Adrenal gland (tissue), 9 donors: ENCODE measurements at regions not wholly inside any gene's neighbourhood (a gene's known extent, or its start where the extent isn't known, plus 50 kb on each side); places are given as distances from the start of the nearest gene placed in this dataset.

Experiments
- DNase-seq, 7 donors: peaks; one replicate each; pipeline ENCODE4 v3.0.0-alpha.2; 2019 to 2020
- H3K27ac ChIP-seq, 5 donors: fragments of 200-600 bp; sonication (generic) in 4 of 5; 1 replicate in 3 of 5; 2 replicates in 2 of 5; pipeline versions ENCODE4 v1.5.1 to v1.8.0; 2016 to 2020; ENCODE audit warnings: mild to moderate bottlenecking in 1 of 5
- H3K27me3 ChIP-seq: fragments of 200-600 bp; 2 replicates; pipeline ENCODE4 v1.8.0; 2021
- H3K36me3 ChIP-seq, 2 donors: fragments of 200-600 bp; replicated peaks in 1 of 2; 1 replicate in 1 of 2; 2 replicates in 1 of 2; pipeline versions ENCODE4 v1.5.1 to v1.8.0; 2018 to 2022
- H3K4me1 ChIP-seq, 2 donors: fragments of 200-600 bp; replicated peaks in 1 of 2; 1 replicate in 1 of 2; 2 replicates in 1 of 2; pipeline versions ENCODE4 v1.5.1 to v1.8.0; 2018 to 2021
- H3K4me3 ChIP-seq, 4 donors: fragments of 200-600 bp; sonication (generic) in 3 of 4; one replicate each; pipeline ENCODE4 v1.5.1; 2016 to 2018
- H3K9me3 ChIP-seq, 3 donors: fragments of 200-600 bp; sonication (generic) in 1 of 3; replicated peaks in 1 of 3; 1 replicate in 2 of 3; 2 replicates in 1 of 3; pipeline versions ENCODE4 v1.5.1 to v1.8.0; 2016 to 2021
- CTCF ChIP-seq, 6 experiments: fragments of 450-650 bp in 4 of 6; fragments of 200-600 bp in 2 of 6; sonication (generic) in 1 of 6; IDR thresholded peaks; 1 replicate in 5 of 6; 2 replicates in 1 of 6; pipeline versions ENCODE4 v1.5.1 to v1.8.0; 2016 to 2021; ENCODE audit warnings: antibody characterized with exemption in 6 of 6, mild to moderate bottlenecking in 2 of 6, moderate library complexity in 1 of 6
- POLR2A ChIP-seq, 2 donors: fragments of 450-650 bp; IDR thresholded peaks; one replicate each; pipeline ENCODE4 v1.6.1; 2017; ENCODE audit warnings: antibody characterized with exemption in 2 of 2, mild to moderate bottlenecking in 2 of 2, moderate library complexity in 1 of 2
- WGBS, 4 donors: extraction: QIAGEN DNeasy Blood & Tissue Kit in 2 of 4; methylation state at CpG; one replicate each; pipeline versions ENCODE4 v1.1.5 to v1.1.7; 2013 to 2017; 5-methylcytosine and 5-hydroxymethylcytosine counted together
- intact Hi-C, 2 donors: fragments of 100-400 bp; cut with DNase I; formaldehyde crosslinking; loops; one replicate each; pipeline versions ENCODE4 v1.14.1 to v1.15.0; 2022 to 2023
- donor health status: healthy with polysubstance abuse.
- donor health status: Bipolar disorder and iron deficiency.
- donor health status: DM: yes; HTN: yes; CAD: no.
- donor health status: DM: no; HTN: no; CAD: no.
- donor health status: DM: no; HTN: no; CAD: no.

- Histone ChIP-seq H3K4me1 (no peaks in the 10 kb centered on the region), H3K27ac (no peak overlapping the region), H3K4me3 (no peak overlapping the region), H3K9me3 (no peaks in the 10 kb centered on the region), H3K36me3 (no peaks in the 10 kb centered on the region), H3K27me3 (no peaks in the 10 kb centered on the region)
- WGBS, 4 donors, result 73 to 78% (median 74%) methylated on average over 2 of the region's 2 CpGs
- DNase-seq, result no peak
- TF ChIP-seq CTCF (IDR thresholded peaks at IDR 0.05) (no peak), POLR2A (IDR thresholded peaks at IDR 0.05) (no peak)
- intact Hi-C loops, result no loop called here
Observed at GRCh38 chr5:27491047-27491446, 452.7 kb upstream of the CDH9 start.

- Histone ChIP-seq H3K27me3 (no peaks in the 10 kb centered on the region), H3K9me3 (no peaks in the 10 kb centered on the region), H3K4me3 (no peak overlapping the region), H3K27ac (no peak overlapping the region), H3K36me3 (no peaks in the 10 kb centered on the region), H3K4me1 (no peaks in the 10 kb centered on the region)
- no peak for DNase-seq
- intact Hi-C loops, result no loop called here
- TF ChIP-seq POLR2A (IDR thresholded peaks at IDR 0.05) (no peak), CTCF (IDR thresholded peaks at IDR 0.05) (no peak)
- WGBS, 4 donors, result 60 to 82% (median 74%) methylated on average over 1 of the region's 1 CpG
Observed at GRCh38 chr5:27489701-27490100, 451.3 kb upstream of the CDH9 start.

GRCh38 chr5:27482663-27483062 is 444.3 kb upstream of the CDH9 start:
- H3K9me3 ChIP-seq, result no peaks in the 10 kb centered on the region
- no peaks in the 10 kb centered on the region for H3K27me3 ChIP-seq
- H3K27ac ChIP-seq, result no peak overlapping the region
- no peak for DNase-seq
- no peaks in the 10 kb centered on the region for H3K4me1 ChIP-seq
- TF ChIP-seq CTCF (IDR thresholded peaks at IDR 0.05) (no peak), POLR2A (IDR thresholded peaks at IDR 0.05) (no peak)
- 38 to 86% (median 62%) methylated on average over 1 of the region's 1 CpG for WGBS, 4 donors
- no peak overlapping the region for H3K4me3 ChIP-seq
- intact Hi-C loops, result no loop called here
- H3K36me3 ChIP-seq, result no peaks in the 10 kb centered on the region

DNA sequence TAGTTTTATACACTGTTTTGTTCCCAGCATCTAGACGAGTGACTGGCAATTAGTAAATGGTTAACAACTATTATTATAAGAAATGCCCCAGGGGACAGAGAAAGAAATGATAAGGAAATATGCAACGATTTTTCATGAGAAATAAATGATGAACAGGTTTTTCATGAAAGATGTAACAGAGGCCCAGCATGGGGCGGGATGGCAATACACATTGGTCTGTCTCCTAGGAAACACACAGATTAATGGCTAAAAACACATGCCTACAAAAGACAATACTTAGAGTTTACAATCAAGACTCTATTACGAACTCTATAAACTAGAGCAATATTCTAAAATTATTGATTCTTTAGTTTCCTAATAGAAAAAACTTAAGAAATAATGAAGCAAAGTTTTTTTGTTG is 441.5 kb upstream of the CDH9 start:
- 69 to 79% (median 73%) methylated on average over 4 of the region's 4 CpGs for WGBS, 4 donors
- intact Hi-C loops, result no loop called here

More for the DNA sequence above, 441.5 kb upstream of the CDH9 start:
- Histone ChIP-seq H3K4me1 (no peaks in the 10 kb centered on the region), H3K27me3 (no peaks in the 10 kb centered on the region), H3K9me3 (no peaks in the 10 kb centered on the region), H3K27ac (no peak overlapping the region), H3K36me3 (no peaks in the 10 kb centered on the region), H3K4me3 (no peak overlapping the region)
- TF ChIP-seq CTCF (IDR thresholded peaks at IDR 0.05), result no peak
- no peak for TF ChIP-seq POLR2A (IDR thresholded peaks at IDR 0.05)
- DNase-seq, result no peak
